H1 (cell line): ENCODE measurements at regions not wholly inside any gene's neighbourhood (a gene's known extent, or its start where the extent isn't known, plus 50 kb on each side); places are given as distances from the start of the nearest gene placed in this dataset.

Experiments
- CTBP2 ChIP-seq: IDR thresholded peaks from 2 replicates; pipeline ENCODE4 v1.7.0; 2011; ENCODE audit warnings: borderline replicate concordance, mild to moderate bottlenecking, moderate library complexity, mixed read lengths, low read length; ENCODE audit not compliant: insufficient read depth, insufficient read length
- HDAC2 ChIP-seq, 2 experiments: fragments of 300-600 bp in 1 of 2; sonication (generic) in 1 of 2; IDR thresholded peaks; 2 replicates each; pipeline ENCODE4 v1.6.1; 2011 to 2012; ENCODE audit warnings: low read depth in 2 of 2, low read length in 2 of 2, mild to moderate bottlenecking in 2 of 2, moderate library complexity in 2 of 2, borderline replicate concordance in 1 of 2, inconsistent platforms in 1 of 2
- KDM1A ChIP-seq: fragments of 200-600, 300-600 bp; sonication (generic); IDR thresholded peaks from 2 replicates; pipeline ENCODE4 v1.7.1; 2016; ENCODE audit warnings: mild to moderate bottlenecking, low read length, borderline replicate concordance
- KDM4A ChIP-seq: IDR thresholded peaks from one replicate; pipeline ENCODE4 v1.7.1; 2012; ENCODE audit warnings: low read depth, mild to moderate bottlenecking, moderate library complexity, low read length, inconsistent platforms; ENCODE audit not compliant: severe bottlenecking
- MAFK ChIP-seq: IDR thresholded peaks from 2 replicates; pipeline ENCODE4 v1.6.1; 2012; ENCODE audit warnings: low read depth, mild to moderate bottlenecking, improper control_type of control experiment, low read length
- POU5F1 ChIP-seq: IDR thresholded peaks from 2 replicates; pipeline ENCODE4 v1.6.1; 2011; ENCODE audit warnings: low read depth, mild to moderate bottlenecking, low read length, moderate library complexity
- SIX5 ChIP-seq: IDR thresholded peaks from 2 replicates; pipeline ENCODE4 v1.6.1; 2011; ENCODE audit warnings: mild to moderate bottlenecking, low read depth, low read length
- SP4 ChIP-seq: IDR thresholded peaks from 2 replicates; pipeline ENCODE4 v1.6.1; 2012; ENCODE audit warnings: low read length, inconsistent platforms
- TAF1 ChIP-seq: IDR thresholded peaks from 2 replicates; pipeline ENCODE4 v1.6.1; 2011; ENCODE audit warnings: mild to moderate bottlenecking, low read depth, low read length

DNA sequence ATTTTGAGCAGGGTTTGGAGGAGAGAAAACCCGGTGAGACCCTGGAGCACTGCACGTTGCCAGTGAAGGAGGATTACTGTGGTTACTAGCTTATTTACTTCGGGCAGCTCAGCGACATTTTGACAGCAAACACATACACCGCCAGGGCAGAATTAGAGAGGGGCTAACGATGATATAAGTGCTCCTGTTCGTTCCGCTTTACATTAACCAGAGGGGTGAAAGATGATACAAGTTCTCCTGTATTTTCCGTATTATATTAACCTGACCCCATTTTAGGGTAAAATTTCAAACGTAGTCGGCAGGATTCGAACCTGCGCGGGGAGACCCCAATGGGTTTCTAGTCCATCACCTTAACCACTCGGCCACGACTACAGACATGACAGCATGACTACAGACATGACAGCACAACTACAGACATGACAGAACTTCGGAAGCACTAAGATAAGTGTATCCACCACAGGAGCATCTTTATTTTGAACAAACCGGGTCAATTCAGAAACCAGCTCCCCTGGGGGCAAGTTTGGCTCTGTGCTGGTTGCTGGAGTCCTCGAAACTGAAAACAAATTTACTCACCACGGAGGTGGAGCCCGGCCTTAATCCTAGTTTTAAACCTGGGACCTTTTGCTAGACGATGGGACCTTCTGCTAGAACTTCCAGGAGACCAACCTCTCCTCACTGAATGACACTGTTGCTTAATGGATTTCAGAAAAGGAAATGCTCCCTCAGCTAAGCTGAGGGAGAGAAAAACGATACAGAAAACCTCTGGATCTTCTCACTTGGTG is 80.4 kb upstream of the ZNF184 start (continued):
- TF ChIP-seq SP4, result peak; percentile 43; the same call in 1 of the 2 replicates
- no peak for TF ChIP-seq KDM4A
- TF ChIP-seq MAFK, result peak; percentile 64; the same call in 1 of the 2 replicates
- TF ChIP-seq HDAC2 (IDR thresholded peaks at IDR 0.05; ENCODE audit: borderline replicate concordance in 1 of 2, low read depth in 2 of 2, low read length in 2 of 2), result no peak; a peak in 1 of 4 replicates
- TF ChIP-seq KDM1A, result peak; percentile 61; the same call in 1 of the 2 replicates
- TF ChIP-seq SIX5, result no peak
- 0 out of 2 replicates have a peak, but pooled peaks have one; percentile 11 for TF ChIP-seq POU5F1
- TF ChIP-seq TAF1, result peak; percentile 17; the same call in 1 of the 2 replicates
- no peak for TF ChIP-seq CTBP2
